ENCODE measurements at regions not wholly inside any gene's neighbourhood (a gene's known extent, or its start where the extent isn't known, plus 50 kb on each side); places are given as distances from the start of the nearest gene placed in this dataset.

DNA sequence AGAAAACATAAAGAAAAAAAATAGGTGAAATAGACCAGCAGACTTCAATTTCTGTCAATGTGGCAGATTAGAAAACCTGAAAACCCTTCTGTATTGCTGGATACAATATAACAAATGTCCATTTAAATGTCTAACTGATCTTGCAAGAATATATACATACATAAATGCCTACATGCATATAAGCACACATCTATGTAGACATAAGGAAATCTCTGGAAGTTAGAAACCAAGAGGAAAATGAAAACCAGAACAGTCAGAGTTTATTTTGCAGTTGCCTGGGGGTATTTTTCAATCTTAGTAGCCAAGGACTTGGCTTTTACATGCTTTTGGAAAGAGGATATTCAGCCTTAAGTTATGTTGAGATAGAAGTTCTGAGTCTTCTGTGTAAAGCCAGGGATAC is 184.0 kb downstream of the RPS12 start:
- TF ChIP-seq, protein P1, sequence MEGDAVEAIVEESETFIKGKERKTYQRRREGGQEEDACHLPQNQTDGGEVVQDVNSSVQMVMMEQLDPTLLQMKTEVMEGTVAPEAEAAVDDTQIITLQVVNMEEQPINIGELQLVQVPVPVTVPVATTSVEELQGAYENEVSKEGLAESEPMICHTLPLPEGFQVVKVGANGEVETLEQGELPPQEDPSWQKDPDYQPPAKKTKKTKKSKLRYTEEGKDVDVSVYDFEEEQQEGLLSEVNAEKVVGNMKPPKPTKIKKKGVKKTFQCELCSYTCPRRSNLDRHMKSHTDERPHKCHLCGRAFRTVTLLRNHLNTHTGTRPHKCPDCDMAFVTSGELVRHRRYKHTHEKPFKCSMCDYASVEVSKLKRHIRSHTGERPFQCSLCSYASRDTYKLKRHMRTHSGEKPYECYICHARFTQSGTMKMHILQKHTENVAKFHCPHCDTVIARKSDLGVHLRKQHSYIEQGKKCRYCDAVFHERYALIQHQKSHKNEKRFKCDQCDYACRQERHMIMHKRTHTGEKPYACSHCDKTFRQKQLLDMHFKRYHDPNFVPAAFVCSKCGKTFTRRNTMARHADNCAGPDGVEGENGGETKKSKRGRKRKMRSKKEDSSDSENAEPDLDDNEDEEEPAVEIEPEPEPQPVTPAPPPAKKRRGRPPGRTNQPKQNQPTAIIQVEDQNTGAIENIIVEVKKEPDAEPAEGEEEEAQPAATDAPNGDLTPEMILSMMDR (IDR thresholded peaks at IDR 0.05): no peak
- TF ChIP-seq POLR2AphosphoS5 (IDR thresholded peaks at IDR 0.05) (no peak), EP300 (IDR thresholded peaks at IDR 0.05; ENCODE audit: low read depth) (no peak)

Measured in transverse colon (tissue), 4 donors.